ENCODE measurements at regions not wholly inside any gene's neighbourhood (a gene's known extent, or its start where the extent isn't known, plus 50 kb on each side); places are given as distances from the start of the nearest gene placed in this dataset.
A peak's percentile ranks its signal among the peaks of the same experiment; 100 is the strongest.

- no peak for DNase-seq (ENCODE audit: extremely low spot score in 2 of 2)
- no peak for TF ChIP-seq CTCF (IDR thresholded peaks at IDR 0.05)
- TF ChIP-seq POLR2A (IDR thresholded peaks at IDR 0.05): no peak
- TF ChIP-seq POLR2AphosphoS5 (IDR thresholded peaks at IDR 0.05; ENCODE audit: insufficient read depth in 1 of 2, low read depth in 1 of 2): no peak
- no peaks in the 10 kb centered on the region for H3K4me1 ChIP-seq
- no peaks in the 10 kb centered on the region for H3K27me3 ChIP-seq
- intact Hi-C loops (cut with DNase I): no loop called here
- H3K27ac ChIP-seq: no peak overlapping the region
- no peaks in the 10 kb centered on the region for H3K36me3 ChIP-seq
- no peaks in the 10 kb centered on the region for H3K9me3 ChIP-seq
- no peak overlapping the region for H3K4me3 ChIP-seq
Measured at GRCh38 chr9:15010581-15010980, 100.4 kb upstream of the FREM1 start.

GRCh38 chr9:15007698-15008097 lies 97.5 kb upstream of the FREM1 start:
- no peaks in the 10 kb centered on the region for H3K4me1 ChIP-seq
- intact Hi-C loops (cut with DNase I): no loop called here

GRCh38 chr9:14994738-14995137 lies 84.5 kb upstream of the FREM1 start:
- Histone ChIP-seq H3K4me1 (peaks cover 10% of the 10 kb centered on the region), H3K9me3 (no peaks in the 10 kb centered on the region), H3K27ac (no peak overlapping the region), H3K27me3 (no peaks in the 10 kb centered on the region), H3K36me3 (no peaks in the 10 kb centered on the region), H3K4me3 (no peak overlapping the region)
- intact Hi-C loops (cut with DNase I): no loop called here
- TF ChIP-seq POLR2AphosphoS5 (IDR thresholded peaks at IDR 0.05; ENCODE audit: insufficient read depth in 1 of 2, low read depth in 1 of 2) (no peak), POLR2A (IDR thresholded peaks at IDR 0.05) (no peak), CTCF (IDR thresholded peaks at IDR 0.05) (no peak)
- DNase-seq (ENCODE audit: extremely low spot score in 2 of 2): no peak

More at GRCh38 chr9:15007698-15008097, 97.5 kb upstream of the FREM1 start:
- H3K4me3 ChIP-seq: no peak overlapping the region
- H3K27ac ChIP-seq: no peak overlapping the region
- no peaks in the 10 kb centered on the region for H3K36me3 ChIP-seq
- no peak for DNase-seq (ENCODE audit: extremely low spot score in 2 of 2)
- no peaks in the 10 kb centered on the region for H3K9me3 ChIP-seq
- no peak for TF ChIP-seq POLR2A (IDR thresholded peaks at IDR 0.05)
- TF ChIP-seq POLR2AphosphoS5 (IDR thresholded peaks at IDR 0.05; ENCODE audit: insufficient read depth in 1 of 2, low read depth in 1 of 2): no peak
- no peak for TF ChIP-seq CTCF (IDR thresholded peaks at IDR 0.05)
- no peaks in the 10 kb centered on the region for H3K27me3 ChIP-seq

GRCh38 chr9:14993901-14994554 lies 83.8 kb upstream of the FREM1 start:
- DNase-seq (ENCODE audit: extremely low spot score in 2 of 2): no peak
- Histone ChIP-seq H3K36me3 (no peaks in the 10 kb centered on the region), H3K4me3 (peak overlapping the region; percentile 40 to 59), H3K27me3 (no peaks in the 10 kb centered on the region), H3K9me3 (no peaks in the 10 kb centered on the region), H3K27ac (no peak overlapping the region), H3K4me1 (peaks cover 10% of the 10 kb centered on the region)
- intact Hi-C loops (cut with DNase I): no loop called here
- TF ChIP-seq POLR2AphosphoS5 (IDR thresholded peaks at IDR 0.05; ENCODE audit: insufficient read depth in 1 of 2, low read depth in 1 of 2) (no peak), CTCF (IDR thresholded peaks at IDR 0.05) (no peak), POLR2A (IDR thresholded peaks at IDR 0.05) (no peak)

- intact Hi-C loops (cut with DNase I): no loop called here
Measured at GRCh38 chr9:14993061-14993800, 83.0 kb upstream of the FREM1 start.

More at GRCh38 chr9:14993061-14993800, 83.0 kb upstream of the FREM1 start:
- H3K4me3 ChIP-seq: peak overlapping the region; percentile 40 to 59
- no peaks in the 10 kb centered on the region for H3K27me3 ChIP-seq
- DNase-seq (ENCODE audit: extremely low spot score in 2 of 2): no peak
- H3K36me3 ChIP-seq: no peaks in the 10 kb centered on the region
- H3K27ac ChIP-seq: no peak overlapping the region
- H3K4me1 ChIP-seq: peaks cover 10% of the 10 kb centered on the region
- H3K9me3 ChIP-seq: no peaks in the 10 kb centered on the region
- peak; percentile 7 to 63 for TF ChIP-seq POLR2AphosphoS5 (IDR thresholded peaks at IDR 0.05; ENCODE audit: insufficient read depth in 1 of 2, low read depth in 1 of 2)
- TF ChIP-seq POLR2A (IDR thresholded peaks at IDR 0.05): no peak
